OCI-LY7 (cell line): ENCODE measurements at regions not wholly inside any gene's neighbourhood (a gene's known extent, or its start where the extent isn't known, plus 50 kb on each side); places are given as distances from the start of the nearest gene placed in this dataset.

Experiments
- CTCF ChIP-seq: fragments of 200-600 bp; sonication (generic); conservative IDR thresholded peaks from 2 replicates; pipeline ENCODE4 v1.5.1; 2014; ENCODE audit warnings: mild to moderate bottlenecking, antibody characterized with exemption, low read length, moderate library complexity, mixed read lengths
- EZH2phosphoT487 ChIP-seq: fragments of 200-600 bp; sonication (generic); IDR thresholded peaks from 2 replicates; pipeline ENCODE4 v1.6.1; 2018; ENCODE audit warnings: low read depth, borderline replicate concordance, mild to moderate bottlenecking, mixed run types, antibody characterized with exemption, low read length, moderate library complexity, mixed read lengths

- no peak for TF ChIP-seq CTCF
- TF ChIP-seq EZH2phosphoT487: no peak
Measured at GRCh38 chrX:13162772-13163410, 118.5 kb upstream of the FAM9C start.
